GM21825 (cell line): ENCODE measurements at regions not wholly inside any gene's neighbourhood (a gene's known extent, or its start where the extent isn't known, plus 50 kb on each side); places are given as distances from the start of the nearest gene placed in this dataset.
A peak's percentile ranks its signal among the peaks of the same experiment; 100 is the strongest.

Source experiments
- ATAC-seq: cut with Tn5 transposase; IDR thresholded peaks from one replicate; pipeline ENCODE4 v1.9.1; 2021; ENCODE audit warnings: mild to moderate bottlenecking, moderate library complexity; ENCODE audit not compliant: unreplicated experiment

- no peak for ATAC-seq
Observed at GRCh38 chr5:166992874-166993722, 1298.3 kb upstream of the WWC1 start.

- ATAC-seq = no peak
Observed at GRCh38 chr5:166994226-166994625, 1297.2 kb upstream of the WWC1 start.

GRCh38 chr5:167001246-167001645 lies 1290.2 kb upstream of the WWC1 start:
- ATAC-seq = no peak

GRCh38 chr5:167008705-167009104 lies 1282.7 kb upstream of the WWC1 start:
- ATAC-seq = no peak

GRCh38 chr5:167011196-167011595 lies 1280.2 kb upstream of the WWC1 start:
- ATAC-seq = no peak

DNA sequence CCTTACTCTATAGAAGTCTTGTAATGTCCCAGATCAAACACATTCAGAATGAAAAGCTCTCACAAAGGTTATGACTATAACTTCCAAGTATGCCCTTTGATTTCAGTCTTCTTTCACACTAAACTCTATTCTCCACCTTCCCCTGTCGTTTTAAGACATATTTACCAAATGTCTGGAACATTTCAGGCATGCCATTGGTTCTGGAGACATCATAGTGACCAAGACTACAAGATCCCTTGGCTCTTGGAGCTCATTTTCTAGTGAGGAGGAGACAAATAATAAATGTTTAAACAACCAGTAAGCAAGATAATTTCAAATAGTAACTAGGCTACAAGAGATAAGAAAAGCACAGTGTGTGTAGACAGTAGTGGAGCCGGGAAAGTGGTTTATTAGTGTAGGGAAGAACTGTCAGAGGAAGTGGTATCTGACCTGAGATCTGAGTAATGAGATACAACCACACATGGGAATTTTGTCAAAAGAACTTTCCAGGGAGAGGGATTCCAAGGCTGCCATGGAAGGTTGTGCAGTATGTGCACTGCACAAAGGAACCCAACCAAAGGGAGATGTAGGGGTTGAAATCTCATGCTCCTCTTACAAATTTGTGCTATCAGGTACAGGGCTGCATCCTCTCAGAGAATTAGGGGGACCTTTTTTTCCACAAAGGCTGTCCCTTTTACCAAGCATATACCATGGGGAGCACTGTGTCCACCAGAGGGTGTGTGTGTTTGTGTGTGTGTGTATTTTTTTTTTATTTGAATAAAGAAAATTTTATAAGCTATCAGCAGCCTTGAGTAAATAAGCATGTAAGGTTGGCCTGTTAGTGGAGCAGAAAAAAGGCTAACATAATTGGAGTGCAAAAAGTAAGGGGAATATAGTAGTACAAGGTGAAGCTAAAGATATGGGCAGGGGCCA lies 1279.1 kb upstream of the WWC1 start:
- no peak for ATAC-seq

DNA sequence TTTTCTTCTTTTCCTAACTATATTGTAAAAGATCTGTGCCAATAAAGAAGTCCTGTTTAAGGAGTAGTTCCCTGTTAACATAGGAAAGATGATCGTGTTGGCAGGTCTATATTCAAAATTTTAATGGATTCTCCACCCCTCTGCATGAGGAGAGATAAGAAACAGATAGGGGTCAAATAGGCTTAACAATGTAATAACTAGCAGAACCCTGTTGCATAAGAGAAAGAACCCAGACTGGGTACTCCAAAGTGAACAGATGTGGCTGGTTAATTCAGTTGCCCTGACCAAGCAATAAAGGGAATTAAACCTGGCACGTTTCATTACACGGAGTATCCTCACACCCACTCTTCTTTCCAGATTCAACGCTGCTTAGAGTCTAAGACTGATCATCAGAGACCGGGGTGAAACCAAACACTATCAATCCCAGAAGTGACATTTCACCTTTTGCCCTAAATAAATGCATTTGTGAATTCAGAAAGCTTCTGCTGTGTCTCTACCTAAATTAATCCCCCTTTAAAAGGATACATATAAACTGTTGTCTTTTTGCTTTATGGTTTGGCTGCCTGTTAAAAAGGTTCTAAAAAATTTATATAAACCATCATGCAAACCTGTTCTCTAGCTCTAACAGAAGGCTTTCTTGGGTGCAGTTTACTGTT lies 1276.9 kb upstream of the WWC1 start:
- no peak for ATAC-seq

DNA sequence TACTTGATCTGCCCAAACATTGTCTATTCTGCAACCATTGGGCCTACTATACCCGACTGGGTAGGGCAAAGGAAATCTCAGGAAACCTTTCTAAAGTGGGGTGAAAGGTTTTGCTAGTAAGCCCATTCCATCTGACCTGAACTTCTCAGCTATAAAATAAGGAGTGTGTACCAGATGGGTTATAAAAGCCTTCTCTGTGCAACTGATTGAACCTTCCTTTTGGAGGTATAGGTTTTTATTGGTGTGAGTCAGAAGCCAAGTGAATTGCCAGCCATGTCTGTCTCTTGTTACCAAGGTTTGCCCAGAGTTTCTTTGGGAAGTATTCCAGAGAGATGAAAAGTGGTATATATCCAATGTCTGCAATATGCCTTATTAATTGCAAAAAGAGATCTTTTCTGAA lies 1271.0 kb upstream of the WWC1 start:
- ATAC-seq = no peak

DNA sequence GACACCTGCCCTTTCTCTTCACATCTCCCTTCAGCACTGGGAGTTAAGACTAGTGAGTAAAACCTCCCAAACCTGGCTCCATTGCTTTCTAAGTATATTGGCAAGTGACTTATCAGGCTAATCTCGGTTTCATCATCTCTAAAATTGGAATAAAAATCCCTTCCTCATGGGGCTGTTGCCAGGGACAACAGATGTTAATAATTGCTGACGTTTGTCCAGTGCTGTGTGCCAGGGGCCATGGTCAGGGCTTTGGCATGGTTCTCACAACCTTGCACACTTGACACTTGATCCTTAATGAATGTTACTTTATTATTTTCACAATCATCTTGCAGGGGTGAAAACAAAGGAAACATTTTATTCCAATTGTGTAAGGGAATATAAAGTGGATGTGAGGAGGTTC lies 1262.0 kb upstream of the WWC1 start:
- ATAC-seq = no peak

DNA sequence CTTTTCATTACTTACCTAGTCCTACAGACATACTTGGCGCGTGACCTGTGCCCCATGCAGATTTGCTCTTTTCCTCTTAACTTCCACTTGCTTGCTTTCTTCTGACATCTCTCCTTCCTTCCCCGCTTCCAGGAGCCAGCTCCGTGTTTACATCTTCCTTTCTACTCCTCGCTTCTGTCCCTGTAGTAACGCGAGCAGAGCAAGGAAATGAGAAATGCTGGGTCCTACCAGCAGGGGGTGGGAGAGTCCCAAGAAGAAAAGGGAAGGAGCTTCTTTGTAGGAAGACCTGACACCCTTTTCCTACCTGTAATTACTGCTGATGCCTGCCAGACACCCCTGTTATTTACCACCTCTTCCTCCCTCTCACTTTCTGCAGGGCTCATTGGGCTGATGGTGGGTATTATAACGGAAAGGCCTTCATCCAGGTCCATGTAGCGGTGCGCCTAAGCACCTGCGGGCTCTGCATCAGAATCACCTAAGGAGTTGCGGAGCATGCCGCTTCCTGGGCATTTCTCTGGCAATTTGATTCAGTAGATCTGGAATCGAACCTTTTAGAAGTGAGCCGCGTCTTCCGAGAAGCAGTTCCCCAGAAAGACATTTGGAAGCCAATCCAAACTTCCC lies 1260.8 kb upstream of the WWC1 start:
- no peak for ATAC-seq

DNA sequence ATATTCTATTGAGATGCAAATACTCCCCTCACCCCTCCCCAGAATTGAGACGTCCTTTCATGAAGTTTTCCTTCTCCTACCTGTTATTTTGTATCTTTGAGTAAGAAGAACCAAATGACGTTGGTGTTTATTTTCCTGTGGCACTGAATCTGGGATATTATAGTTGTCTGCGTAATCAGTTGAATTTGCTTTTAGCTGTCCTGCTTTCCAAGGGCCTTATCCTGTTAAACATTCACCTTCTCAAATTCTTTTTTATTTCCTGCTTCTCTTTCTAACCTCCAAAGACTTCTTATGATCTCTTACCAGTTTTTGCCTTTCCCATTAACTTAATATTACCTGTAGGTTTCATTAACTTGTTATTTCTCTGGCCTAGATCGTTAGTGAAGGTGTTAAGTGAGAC lies 1254.9 kb upstream of the WWC1 start:
- no peak for ATAC-seq

- ATAC-seq = peak; percentile 63
Observed at GRCh38 chr5:167049043-167049663, 1242.3 kb upstream of the WWC1 start.

DNA sequence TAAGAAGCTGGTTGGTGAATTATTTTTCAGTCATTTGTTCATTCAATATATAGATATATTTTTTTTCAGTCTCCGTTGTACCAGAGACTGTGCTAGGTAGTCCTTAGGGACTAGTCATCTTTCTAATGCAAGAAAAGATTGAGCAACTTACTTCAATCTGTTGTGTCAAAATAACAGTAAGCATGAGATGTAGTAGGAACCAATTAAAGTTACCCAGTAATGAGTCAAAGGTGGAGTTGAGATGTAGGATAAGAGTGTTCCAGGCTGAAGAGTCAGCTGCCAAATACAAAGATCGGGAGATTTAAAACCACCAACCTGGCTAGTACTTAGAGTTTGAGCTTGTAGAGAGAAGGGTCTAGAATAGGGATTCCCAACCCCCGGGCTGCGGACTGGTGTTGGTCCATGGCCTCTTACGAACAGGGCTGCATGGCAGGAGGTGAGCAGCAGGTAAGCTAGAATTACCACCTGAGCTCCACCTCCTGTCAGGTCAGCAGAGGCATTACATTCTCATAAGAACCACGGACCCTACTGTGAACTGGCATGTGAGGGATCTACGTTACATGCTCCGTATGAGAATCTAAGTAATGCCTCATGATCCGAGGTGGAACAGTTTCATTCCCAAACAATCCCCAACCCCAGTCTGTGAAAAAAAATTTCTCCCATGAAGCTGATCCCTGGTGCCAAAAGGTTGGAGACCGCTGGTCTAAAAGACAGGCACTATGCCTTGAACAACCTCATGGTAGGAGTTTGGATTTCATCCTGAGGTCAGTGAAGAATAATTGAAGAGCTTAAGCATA lies 1241.5 kb upstream of the WWC1 start:
- no peak for ATAC-seq

DNA sequence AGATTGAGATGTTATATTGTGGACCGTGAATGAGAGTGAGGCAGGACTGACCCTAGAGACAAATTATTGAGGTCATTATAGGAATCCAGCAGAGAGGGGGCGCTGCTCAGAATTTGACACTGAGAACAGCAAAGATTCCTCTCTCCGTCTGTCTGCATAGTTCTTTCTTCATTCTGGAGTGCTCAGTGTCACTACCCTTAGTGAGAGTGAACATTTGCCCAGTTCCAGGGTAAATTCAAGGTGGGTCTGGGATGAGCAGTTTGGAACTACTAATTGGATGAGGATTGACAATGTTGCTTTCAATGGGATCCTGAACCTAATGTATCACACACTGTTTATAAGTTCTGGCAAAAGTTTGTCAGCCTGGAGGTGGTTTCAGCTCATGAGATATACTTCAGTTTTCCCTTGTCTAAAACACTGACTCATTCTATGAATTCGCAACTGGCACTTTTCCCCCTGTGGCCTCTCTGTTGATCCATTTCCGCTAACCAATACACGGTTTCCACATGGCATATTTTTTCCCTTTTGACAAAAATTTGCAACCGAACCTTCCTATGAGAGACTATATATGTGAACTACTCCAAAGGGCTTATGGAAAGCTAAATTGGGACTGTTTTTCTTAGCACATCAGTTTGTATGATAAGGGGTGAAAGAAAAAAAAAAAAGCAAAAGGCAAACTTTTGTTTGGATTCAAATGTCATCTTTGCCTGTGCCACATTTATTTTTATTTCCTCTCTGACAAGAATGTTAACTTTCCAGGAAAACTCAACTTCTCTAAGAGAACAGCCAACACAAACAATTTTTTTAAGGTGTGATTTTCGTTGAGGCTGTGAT lies 1240.7 kb upstream of the WWC1 start:
- ATAC-seq = no peak

GRCh38 chr5:167051402-167051768 lies 1240.1 kb upstream of the WWC1 start:
- ATAC-seq = no peak

- ATAC-seq = no peak
Observed at GRCh38 chr5:167052791-167053190, 1238.7 kb upstream of the WWC1 start.

- ATAC-seq = no peak
Observed at GRCh38 chr5:167057665-167058064, 1233.8 kb upstream of the WWC1 start.

GRCh38 chr5:167061695-167062094 lies 1229.8 kb upstream of the WWC1 start:
- no peak for ATAC-seq

DNA sequence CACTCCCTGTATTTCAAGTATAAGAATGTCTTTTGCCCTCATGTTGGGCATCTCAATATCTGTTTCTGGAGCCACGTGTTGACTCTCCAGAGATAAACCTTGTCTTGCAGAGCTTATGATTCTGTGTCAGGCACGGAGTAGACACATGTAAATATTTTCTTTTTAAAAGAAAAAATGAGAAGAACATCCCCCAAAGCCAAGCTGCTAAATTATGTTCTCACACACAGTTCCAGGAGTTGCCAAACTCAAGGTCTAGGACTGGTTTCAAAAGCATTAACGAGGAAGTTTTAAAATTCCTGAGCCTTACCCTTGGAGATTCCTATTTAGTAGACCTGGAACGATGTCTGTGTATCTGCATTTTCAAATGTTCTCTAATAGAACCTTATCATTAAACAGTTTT lies 1228.3 kb upstream of the WWC1 start:
- ATAC-seq = no peak
